Neural cell (in vitro differentiated cells): ENCODE measurements at regions not wholly inside any gene's neighbourhood (a gene's known extent, or its start where the extent isn't known, plus 50 kb on each side); places are given as distances from the start of the nearest gene placed in this dataset.
"Not testable (repeated sequence)": the region's sequence is repeated elsewhere in the genome, so short reads cannot be mapped to it uniquely, and the experiment has no call there.

ENCODE experiments used
- H2AFZ ChIP-seq: fragments of 200-600, 300-800 bp; sonication (generic), shearing (Covaris generic); 2 replicates; pipeline ENCODE4 v1.6.0; 2014; ENCODE audit warnings: low read depth, mild to moderate bottlenecking, antibody characterized with exemption, low read length, moderate library complexity
- H3F3A ChIP-seq: fragments of 200-600 bp; shearing (Covaris generic); 2 replicates; pipeline ENCODE4 v1.6.1; 2016; ENCODE audit warnings: mild to moderate bottlenecking, moderate library complexity, mixed read lengths, antibody characterized with exemption, low read length; ENCODE audit not compliant: insufficient read depth, poor library complexity, severe bottlenecking
- H3K27ac ChIP-seq: fragments of 200-600, 300-800 bp; sonication (generic), shearing (Covaris generic); 2 replicates; pipeline ENCODE4 v1.5.1; 2014; ENCODE audit warnings: mild to moderate bottlenecking, low read length, moderate library complexity
- H3K27me3 ChIP-seq: fragments of 300-800, 200-600 bp; sonication (generic), shearing (Covaris generic); 2 replicates; pipeline ENCODE4 v1.6.0; 2014; ENCODE audit warnings: mild to moderate bottlenecking, low read depth, low read length, moderate library complexity; ENCODE audit not compliant: insufficient read depth
- H3K36me3 ChIP-seq: fragments of 300-800, 200-600 bp; sonication (generic), shearing (Covaris generic); 2 replicates; pipeline ENCODE4 v1.5.1; 2014; ENCODE audit warnings: mild to moderate bottlenecking, antibody characterized with exemption, low read length, moderate library complexity; ENCODE audit not compliant: insufficient read depth
- H3K4me2 ChIP-seq: fragments of 300-800, 200-600 bp; sonication (generic), shearing (Covaris generic); 2 replicates; pipeline ENCODE4 v1.6.0; 2014; ENCODE audit warnings: mild to moderate bottlenecking, low read length
- H3K4me3 ChIP-seq: fragments of 300-800, 200-600 bp; sonication (generic), shearing (Covaris generic); 2 replicates; pipeline ENCODE4 v1.5.1; 2014; ENCODE audit warnings: mild to moderate bottlenecking, low read length, moderate library complexity
- H3K79me2 ChIP-seq: fragments of 200-600 bp; shearing (Covaris generic); replicated peaks from 2 replicates; pipeline ENCODE4 v1.6.0; 2014; ENCODE audit warnings: mild to moderate bottlenecking, low read length, moderate library complexity; ENCODE audit not compliant: insufficient read depth
- H3K9ac ChIP-seq: fragments of 300-800, 200-600 bp; sonication (generic), shearing (Covaris generic); 2 replicates; pipeline ENCODE4 v1.6.1; 2016; ENCODE audit warnings: mild to moderate bottlenecking, low read length, mixed read lengths
- H3K9me2 ChIP-seq: fragments of 200-600 bp; shearing (Covaris generic); 2 replicates; pipeline ENCODE4 v1.6.1; 2016; ENCODE audit warnings: mild to moderate bottlenecking, low read length, mixed read lengths; ENCODE audit not compliant: insufficient read depth
- H3K9me3 ChIP-seq: fragments of 200-600, 300-800 bp; sonication (generic), shearing (Covaris generic); 2 replicates; pipeline ENCODE4 v1.6.1; 2016; ENCODE audit warnings: mild to moderate bottlenecking, mixed run types, low read length, moderate library complexity, mixed read lengths
- H4K20me1 ChIP-seq: fragments of 200-600 bp; shearing (Covaris generic); 2 replicates; pipeline ENCODE4 v1.6.1; 2016; ENCODE audit warnings: mild to moderate bottlenecking, mixed run types; ENCODE audit not compliant: insufficient read depth

DNA sequence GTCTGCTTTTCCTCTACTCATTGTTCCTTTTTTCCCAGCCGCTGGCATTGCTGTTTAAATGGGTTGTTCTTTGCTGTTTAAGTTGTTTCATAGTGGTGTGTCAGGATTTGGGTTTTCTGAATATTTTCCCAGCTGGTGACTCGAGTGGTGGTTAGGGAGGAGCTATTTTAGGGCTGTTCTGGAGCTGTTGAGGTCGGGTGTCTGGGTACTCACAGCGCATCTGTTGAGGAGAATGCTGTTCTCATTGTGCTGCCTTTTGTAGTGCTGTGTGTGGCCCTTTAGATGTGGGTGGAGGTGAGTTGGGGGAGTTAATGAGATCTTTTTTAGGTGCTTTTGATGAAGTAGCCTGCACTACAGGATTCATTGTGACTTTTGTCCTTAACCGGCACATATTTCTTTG lies 139.5 kb downstream of the RALA start:
- not testable (repeated sequence) for H3K9ac ChIP-seq, H3K4me2 ChIP-seq, H3K9me3 ChIP-seq, H3K4me3 ChIP-seq, H3F3A ChIP-seq, H3K27me3 ChIP-seq, H3K36me3 ChIP-seq, H2AFZ ChIP-seq, H4K20me1 ChIP-seq, H3K79me2 ChIP-seq, H3K27ac ChIP-seq, H3K9me2 ChIP-seq

DNA sequence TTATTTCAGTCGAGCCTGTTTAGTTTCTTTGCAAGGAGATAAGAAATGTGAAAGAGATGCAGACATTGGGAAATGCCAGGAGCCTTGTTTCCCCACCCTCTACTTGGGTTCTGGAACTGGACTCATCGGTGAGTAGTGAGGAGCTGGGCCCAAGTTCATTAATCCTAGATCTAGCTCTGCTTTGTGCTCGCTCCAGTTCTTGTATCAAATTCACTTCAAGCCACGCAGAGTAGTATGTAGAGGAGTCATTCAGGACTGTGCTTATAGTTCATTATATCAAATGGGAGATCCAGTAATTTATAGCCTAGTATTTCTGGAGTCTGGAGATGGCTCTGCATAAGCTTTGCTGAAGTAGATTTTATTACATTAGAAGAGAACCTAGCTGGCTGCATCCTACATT lies 142.5 kb downstream of the RALA start:
- H3K9me2 ChIP-seq, H2AFZ ChIP-seq, H3K4me3 ChIP-seq, H3K27me3 ChIP-seq, H3K36me3 ChIP-seq, H3K9me3 ChIP-seq, H3K4me2 ChIP-seq, H3F3A ChIP-seq, H3K9ac ChIP-seq, H4K20me1 ChIP-seq, H3K79me2 ChIP-seq, H3K27ac ChIP-seq: not testable (repeated sequence)

DNA sequence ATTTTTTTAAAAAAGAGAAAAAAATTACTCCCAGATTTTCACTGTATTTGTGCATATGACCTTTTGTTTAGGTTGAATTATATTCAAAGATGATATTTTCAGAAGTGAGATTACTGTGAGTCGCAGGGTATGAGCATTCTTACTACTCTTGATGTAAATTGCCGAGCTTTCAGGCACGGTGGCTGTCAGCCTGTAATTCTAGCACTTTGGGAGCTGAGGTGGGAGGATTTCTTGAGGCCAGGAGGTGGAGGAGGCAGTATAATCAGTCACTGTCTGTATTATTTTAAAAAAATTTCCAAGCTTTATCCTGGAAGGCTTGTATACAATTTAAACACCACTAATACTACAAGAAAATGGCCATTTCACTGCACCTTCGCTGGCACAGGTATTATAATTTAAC lies 145.1 kb downstream of the RALA start:
- not testable (repeated sequence) for H3K4me3 ChIP-seq, H3K9me3 ChIP-seq, H3K9me2 ChIP-seq, H2AFZ ChIP-seq, H3K27me3 ChIP-seq, H3K27ac ChIP-seq, H3K36me3 ChIP-seq, H3K79me2 ChIP-seq, H3K9ac ChIP-seq, H4K20me1 ChIP-seq, H3F3A ChIP-seq, H3K4me2 ChIP-seq

DNA sequence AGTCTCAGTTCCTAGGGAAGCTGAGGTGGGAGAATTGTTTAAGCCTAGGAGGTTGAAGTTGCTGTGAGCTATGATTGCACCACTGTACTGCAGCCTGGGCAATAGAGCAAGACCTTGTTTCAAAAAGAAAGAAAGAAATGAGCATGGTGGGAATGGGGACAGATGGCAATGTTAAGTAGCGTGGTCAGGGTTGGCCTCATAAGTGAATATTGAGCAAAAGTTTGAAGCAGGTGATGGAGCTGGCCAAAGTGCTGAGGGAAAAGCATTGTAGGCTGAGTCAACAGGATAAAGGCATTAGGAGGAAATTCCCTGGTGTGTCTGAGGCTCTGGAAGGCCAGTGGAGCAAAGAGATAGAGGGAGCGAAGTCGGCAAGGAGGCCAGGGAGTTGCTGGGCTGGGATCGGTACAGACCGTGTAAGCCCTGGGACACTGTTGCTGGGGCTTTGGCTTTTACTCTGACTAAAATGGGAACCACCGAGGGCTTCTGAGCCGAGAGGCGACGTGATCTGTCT lies 151.0 kb downstream of the RALA start:
- not testable (repeated sequence) for H3K9me3 ChIP-seq, H3K79me2 ChIP-seq, H3K36me3 ChIP-seq, H3F3A ChIP-seq, H3K27ac ChIP-seq, H3K27me3 ChIP-seq, H3K4me2 ChIP-seq, H3K4me3 ChIP-seq, H3K9ac ChIP-seq, H4K20me1 ChIP-seq, H3K9me2 ChIP-seq, H2AFZ ChIP-seq

DNA sequence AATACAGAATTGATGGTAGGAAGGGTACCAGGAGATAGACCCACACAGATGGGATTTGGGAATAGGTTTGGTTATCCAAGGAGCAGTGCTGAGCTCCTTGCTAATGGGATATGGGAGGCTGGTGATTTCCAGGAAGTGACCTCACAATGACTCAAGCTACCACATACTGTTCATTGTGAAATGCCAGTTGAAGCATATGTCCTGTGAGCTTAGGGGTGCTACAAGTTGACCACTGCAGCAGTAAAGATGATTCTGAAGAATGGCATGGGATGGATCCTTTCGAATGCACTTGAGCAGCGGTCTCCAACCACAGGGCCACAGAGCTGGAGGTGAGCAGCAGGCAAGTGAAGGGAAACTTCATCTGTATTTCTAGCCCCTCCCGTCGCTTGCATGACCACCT lies 158.2 kb downstream of the RALA start:
- H3K4me2 ChIP-seq, H3K9me3 ChIP-seq, H3K9me2 ChIP-seq, H3K36me3 ChIP-seq, H2AFZ ChIP-seq, H3K79me2 ChIP-seq, H4K20me1 ChIP-seq, H3K9ac ChIP-seq, H3K27ac ChIP-seq, H3K27me3 ChIP-seq, H3F3A ChIP-seq, H3K4me3 ChIP-seq: not testable (repeated sequence)

DNA sequence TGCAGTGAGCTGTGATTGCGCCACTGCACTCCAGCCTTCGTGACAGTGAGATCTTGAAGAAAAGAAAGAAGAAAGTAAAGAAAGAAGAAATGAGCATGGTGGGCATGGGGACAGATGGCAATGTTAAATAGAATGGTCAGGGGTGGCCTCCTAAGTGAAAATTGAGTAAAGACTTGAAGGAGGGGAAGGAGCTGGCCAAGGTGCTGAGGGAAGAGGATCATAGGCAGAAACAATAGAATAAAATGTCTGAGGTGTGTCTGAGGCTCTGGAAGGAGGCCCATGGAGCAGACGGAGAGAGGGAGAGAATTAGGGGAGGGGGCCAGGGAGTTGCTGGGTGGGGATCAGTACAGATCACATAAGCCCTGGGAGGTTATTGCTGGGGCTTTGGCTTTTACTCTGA lies 163.1 kb downstream of the RALA start:
- not testable (repeated sequence) for H3K4me3 ChIP-seq, H3K4me2 ChIP-seq, H3K27ac ChIP-seq, H3K9me3 ChIP-seq, H4K20me1 ChIP-seq, H3K9ac ChIP-seq, H3K36me3 ChIP-seq, H3K27me3 ChIP-seq, H3F3A ChIP-seq, H3K79me2 ChIP-seq, H2AFZ ChIP-seq, H3K9me2 ChIP-seq

DNA sequence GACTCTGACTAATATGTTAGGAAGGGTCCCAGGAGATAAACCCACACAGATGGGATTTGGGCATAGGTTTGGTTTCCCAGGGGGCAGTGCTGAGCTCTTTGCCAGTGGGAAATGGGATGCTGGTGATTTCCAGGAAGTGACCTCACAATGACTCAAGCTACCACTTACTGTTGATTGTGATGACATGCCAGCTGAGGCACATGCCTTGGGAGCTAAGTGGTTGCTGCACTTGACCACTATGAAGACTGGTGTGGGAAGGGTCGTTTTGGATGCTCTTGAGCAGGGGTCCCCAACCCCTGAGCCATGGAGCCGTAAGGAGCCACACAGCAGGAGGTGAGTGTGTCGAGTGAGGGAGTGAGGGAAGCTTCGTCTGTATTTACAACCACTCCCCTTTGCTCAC lies 159.0 kb upstream of the CDK13 start:
- not testable (repeated sequence) for H3K4me2 ChIP-seq, H3K79me2 ChIP-seq, H3K9me2 ChIP-seq, H3K9ac ChIP-seq, H3K9me3 ChIP-seq, H3K4me3 ChIP-seq, H2AFZ ChIP-seq, H4K20me1 ChIP-seq, H3K27me3 ChIP-seq, H3F3A ChIP-seq, H3K36me3 ChIP-seq, H3K27ac ChIP-seq

DNA sequence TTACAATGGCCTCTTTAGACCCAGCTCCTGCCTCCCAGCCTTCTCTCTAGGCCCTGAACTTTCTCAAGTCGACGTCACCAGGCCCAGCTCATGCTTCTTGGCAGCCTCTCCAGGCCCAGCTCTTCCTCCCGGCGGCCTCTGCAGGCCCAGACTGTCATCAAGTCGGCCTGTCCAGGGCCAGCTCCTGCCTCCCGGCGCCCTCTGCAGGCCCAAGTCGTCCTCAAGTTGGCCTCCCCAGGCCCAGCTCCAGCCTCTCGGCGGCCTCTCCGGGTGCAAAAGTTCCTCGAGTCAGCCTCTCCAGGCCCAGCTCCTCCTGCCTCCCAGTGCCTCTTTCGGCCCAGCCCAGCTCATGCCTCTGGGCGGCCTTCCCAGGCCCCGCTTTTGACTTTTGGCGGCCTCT lies 158.1 kb upstream of the CDK13 start:
- not testable (repeated sequence) for H3K9ac ChIP-seq, H3K9me3 ChIP-seq, H3K79me2 ChIP-seq, H3K4me3 ChIP-seq, H3K4me2 ChIP-seq, H3K27ac ChIP-seq, H4K20me1 ChIP-seq, H3K36me3 ChIP-seq, H3F3A ChIP-seq, H3K9me2 ChIP-seq, H3K27me3 ChIP-seq, H2AFZ ChIP-seq
